Activated naive CD4-positive, alpha-beta T cell treated with anti-CD3 and anti-CD28 coated beads, Interleukin-2, amount 50 U/mL, for 72 hours (primary cell): ENCODE measurements at regions not wholly inside any gene's neighbourhood (a gene's known extent, or its start where the extent isn't known, plus 50 kb on each side); places are given as distances from the start of the nearest gene placed in this dataset.
A peak's percentile ranks its signal among the peaks of the same experiment; 100 is the strongest.
"Not testable (repeated sequence)": the region's sequence is repeated elsewhere in the genome, so short reads cannot be mapped to it uniquely, and the experiment has no call there.

Source experiments
- ATAC-seq, 2 donors: fragments of 150-1000 bp; cut with Tn5 transposase; 2 replicates each; pipeline ENCODE4 v1.10.0; 2021; ENCODE audit warnings: mild to moderate bottlenecking in 2 of 2, moderate library complexity in 2 of 2
- DNase-seq, 2 donors: peaks; one replicate each; pipeline ENCODE4 v3.0.0; 2021 to 2022; ENCODE audit warnings: low spot score in 2 of 2
- H3K27ac Mint-ChIP-seq, 2 donors: one replicate each; pipeline ENCODE4 v1.8.0; 2022; ENCODE audit warnings: mild to moderate bottlenecking in 2 of 2, mixed read lengths in 2 of 2
- H3K36me3 Mint-ChIP-seq, 2 donors: one replicate each; pipeline ENCODE4 v1.8.0; 2022; ENCODE audit warnings: mixed read lengths in 2 of 2
- H3K9me3 Mint-ChIP-seq, 2 donors: one replicate each; pipeline ENCODE4 v1.8.0; 2022; ENCODE audit warnings: mixed read lengths in 2 of 2

GRCh38 chr1:38770516-38771173 is 88.9 kb downstream of the RRAGC start:
- not testable (repeated sequence) for H3K36me3 Mint-ChIP-seq, DNase-seq, H3K27ac Mint-ChIP-seq, ATAC-seq, H3K9me3 Mint-ChIP-seq

DNA sequence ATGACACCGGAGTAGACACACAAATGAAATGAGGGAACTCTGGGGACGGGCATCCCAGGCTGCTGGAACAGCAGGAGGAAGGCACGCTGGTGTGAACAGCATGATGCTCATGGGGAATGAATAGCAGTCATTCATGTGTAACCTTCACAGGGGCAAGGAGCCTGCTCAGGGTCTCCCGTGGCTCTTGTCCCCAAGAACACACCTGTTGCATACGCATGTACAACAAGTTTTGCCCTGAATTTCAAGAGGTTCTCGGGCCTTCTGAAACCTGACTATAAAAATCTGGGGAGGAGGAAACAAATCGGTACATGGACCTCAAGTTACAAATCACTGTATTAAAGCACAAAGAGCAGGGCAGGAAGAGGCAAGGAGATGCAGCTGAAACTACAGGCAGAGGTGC is 93.4 kb downstream of the RRAGC start:
- ATAC-seq (no peak), DNase-seq (no peak)
- no peaks in the 10 kb centered on the region for H3K36me3 Mint-ChIP-seq
- H3K27ac Mint-ChIP-seq, result no peak overlapping the region
- no peaks in the 10 kb centered on the region for H3K9me3 Mint-ChIP-seq

GRCh38 chr1:38763121-38763520 is 96.5 kb downstream of the RRAGC start:
- Mint-ChIP-seq H3K27ac (no peak overlapping the region), H3K36me3 (no peaks in the 10 kb centered on the region), H3K9me3 (no peaks in the 10 kb centered on the region)
- ATAC-seq (no peak), DNase-seq (no peak)

- ATAC-seq, result no peak
These were observed 99.0 kb downstream of the RRAGC start for GRCh38 chr1:38760562-38760961.

GRCh38 chr1:38758820-38759219 is 100.8 kb downstream of the RRAGC start:
- no peak for ATAC-seq
- no peak overlapping the region for H3K27ac Mint-ChIP-seq
- H3K36me3 Mint-ChIP-seq, result no peaks in the 10 kb centered on the region
- no peaks in the 10 kb centered on the region for H3K9me3 Mint-ChIP-seq
- no peak for DNase-seq

More at GRCh38 chr1:38760562-38760961, 99.0 kb downstream of the RRAGC start:
- no peak for DNase-seq
- H3K9me3 Mint-ChIP-seq, result no peaks in the 10 kb centered on the region
- H3K36me3 Mint-ChIP-seq, result no peaks in the 10 kb centered on the region
- H3K27ac Mint-ChIP-seq, result no peak overlapping the region

DNA sequence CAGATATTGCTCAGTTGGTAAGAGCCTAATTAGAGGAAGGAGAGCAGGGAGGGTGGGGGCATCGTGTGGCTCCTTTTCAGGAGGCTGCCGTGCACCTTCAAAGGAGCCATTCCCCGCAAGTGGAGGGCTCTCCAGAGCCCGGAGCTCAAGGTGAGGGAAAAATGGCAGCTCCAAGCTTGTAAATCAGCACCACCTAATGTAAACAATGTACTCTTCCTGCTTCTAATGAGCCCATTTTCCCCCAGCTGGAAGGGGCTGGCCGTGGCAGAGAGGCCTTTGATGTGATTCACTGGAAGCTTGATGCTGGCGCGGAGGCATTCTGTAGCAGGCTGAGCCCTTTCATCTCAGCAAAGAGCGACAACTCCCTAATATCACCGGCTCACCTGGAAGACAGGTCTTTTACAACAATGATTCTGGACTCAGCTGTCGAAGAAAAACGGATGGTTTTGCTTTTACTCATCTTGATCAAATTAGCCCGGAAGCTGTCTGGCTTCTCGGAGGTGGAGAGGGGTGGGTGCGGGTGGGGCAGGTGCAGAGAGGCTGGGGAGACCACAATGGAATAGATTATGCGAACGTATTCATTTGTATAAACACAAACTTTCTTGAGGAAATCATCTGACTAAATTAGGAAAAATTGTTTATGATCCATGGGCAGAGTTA is 112.5 kb downstream of the RRAGC start:
- peaks cover 0 to 7% of the 10 kb centered on the region in 2 donors for H3K36me3 Mint-ChIP-seq
- peak overlapping the region in 1 of 2 donors; percentile 74 for H3K27ac Mint-ChIP-seq
- no peak for ATAC-seq
- H3K9me3 Mint-ChIP-seq, result peaks cover 0 to 9% of the 10 kb centered on the region in 2 donors
- no peak for DNase-seq

GRCh38 chr1:38746402-38746935 is 113.1 kb downstream of the RRAGC start:
- no peak overlapping the region for H3K27ac Mint-ChIP-seq
- H3K36me3 Mint-ChIP-seq, result peaks cover 0 to 7% of the 10 kb centered on the region in 2 donors
- DNase-seq (no peak), ATAC-seq (no peak)
- peaks cover 0 to 9% of the 10 kb centered on the region in 2 donors for H3K9me3 Mint-ChIP-seq

GRCh38 chr1:38745476-38746401 is 113.8 kb downstream of the RRAGC start:
- DNase-seq, result peak in 1 of 2 donors; percentile 10
- peak; percentile 88 to 94 for ATAC-seq
- Mint-ChIP-seq H3K9me3 (peaks cover 0 to 9% of the 10 kb centered on the region in 2 donors), H3K36me3 (peaks cover 0 to 7% of the 10 kb centered on the region in 2 donors), H3K27ac (peak overlapping the region; percentile 11 to 31)

DNA sequence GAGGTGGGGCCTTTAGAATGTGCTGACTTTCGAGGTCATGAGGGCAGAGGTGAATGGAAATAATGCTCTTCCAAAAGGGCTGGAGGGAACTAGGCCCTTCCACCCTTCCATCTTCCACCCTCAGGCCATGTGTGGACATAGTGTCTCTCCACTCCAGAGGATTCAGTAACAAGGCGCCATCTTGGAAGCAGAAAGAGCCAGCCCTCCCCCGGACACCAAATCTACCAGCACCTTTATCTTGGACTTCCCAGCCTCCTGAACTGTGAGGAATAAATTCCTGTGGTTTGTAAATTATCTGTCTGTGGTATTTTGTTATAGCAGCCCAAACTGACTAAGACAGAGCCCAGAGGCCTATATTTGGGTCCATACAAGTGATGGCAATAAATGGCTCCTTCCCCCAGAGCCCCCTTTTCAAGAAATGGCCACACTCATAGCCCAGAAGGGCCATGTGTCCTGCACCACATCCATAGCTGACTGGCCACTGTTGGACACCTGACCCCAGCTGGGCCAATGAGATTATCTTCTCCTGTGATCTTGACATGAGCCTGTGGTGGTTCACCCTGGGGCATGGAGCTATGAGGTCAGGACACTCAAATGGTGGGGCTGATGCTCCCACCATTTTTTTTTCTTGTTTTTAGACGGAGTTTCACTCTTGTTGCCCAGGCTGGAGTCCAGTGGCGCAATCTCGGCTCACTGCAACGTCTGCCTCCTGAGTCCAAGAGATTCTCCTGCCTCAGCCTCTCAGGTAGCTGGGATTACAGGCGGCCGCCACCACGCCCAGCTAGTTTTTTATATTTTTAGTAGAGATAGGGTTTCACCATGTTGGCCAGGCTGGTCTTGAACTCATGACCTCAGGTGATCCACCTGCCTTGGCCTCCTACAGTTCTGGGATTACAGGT is 114.9 kb downstream of the RRAGC start:
- Mint-ChIP-seq H3K36me3 (peaks cover 0 to 7% of the 10 kb centered on the region in 2 donors), H3K27ac (no peak overlapping the region), H3K9me3 (peaks cover 0 to 9% of the 10 kb centered on the region in 2 donors)
- ATAC-seq (no peak), DNase-seq (no peak)

DNA sequence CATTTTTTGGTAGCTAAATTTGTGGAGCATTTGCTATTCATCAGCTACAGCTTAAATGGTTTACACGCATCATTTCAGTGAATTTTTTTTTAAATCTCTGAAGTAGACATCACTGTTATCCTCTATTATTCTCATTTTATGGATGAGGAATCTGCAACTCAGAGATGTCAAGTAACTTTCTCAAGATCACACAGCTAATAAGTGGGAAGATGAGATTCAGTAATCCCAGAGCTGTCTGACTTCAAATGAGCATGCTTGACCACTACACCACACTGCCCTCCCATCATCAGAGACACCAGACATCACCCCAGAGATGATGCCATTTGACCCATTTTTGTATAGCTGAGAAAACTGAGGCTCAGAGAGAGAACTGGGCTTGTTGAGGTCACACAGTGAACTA is 116.4 kb downstream of the RRAGC start:
- ATAC-seq, result no peak
- DNase-seq, result no peak
- H3K9me3 Mint-ChIP-seq, result no peaks in the 10 kb centered on the region
- H3K27ac Mint-ChIP-seq, result no peak overlapping the region
- no peaks in the 10 kb centered on the region for H3K36me3 Mint-ChIP-seq

DNA sequence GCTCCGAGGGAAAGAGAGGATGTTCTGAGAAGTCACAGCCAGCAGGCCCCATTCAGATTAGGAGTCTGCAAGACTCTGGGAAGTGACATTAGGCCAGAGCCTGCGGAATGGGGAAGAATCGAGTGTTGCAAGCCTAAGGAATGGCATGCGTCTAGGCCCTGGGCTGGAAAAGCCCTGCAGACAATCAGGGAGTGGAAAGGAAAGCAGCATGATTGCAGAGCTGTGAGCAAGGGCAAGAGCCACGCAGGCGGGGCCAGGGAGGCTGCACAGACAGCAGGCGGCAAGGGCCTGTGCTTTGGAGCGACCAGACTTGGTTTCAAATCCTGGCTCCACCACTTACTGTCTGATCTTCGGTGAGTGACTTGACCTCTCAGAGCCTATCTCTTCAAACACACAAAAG is 118.2 kb downstream of the RRAGC start:
- ATAC-seq (no peak), DNase-seq (no peak)
- Mint-ChIP-seq H3K27ac (no peak overlapping the region), H3K9me3 (no peaks in the 10 kb centered on the region), H3K36me3 (no peaks in the 10 kb centered on the region)

- H3K27ac Mint-ChIP-seq, result no peak overlapping the region
- H3K36me3 Mint-ChIP-seq, result no peaks in the 10 kb centered on the region
- no peaks in the 10 kb centered on the region for H3K9me3 Mint-ChIP-seq
- DNase-seq, result no peak
- ATAC-seq, result no peak
These were observed 119.1 kb downstream of the RRAGC start for GRCh38 chr1:38740487-38740886.

- Mint-ChIP-seq H3K9me3 (no peaks in the 10 kb centered on the region), H3K36me3 (no peaks in the 10 kb centered on the region), H3K27ac (no peak overlapping the region)
- DNase-seq, result no peak
- no peak for ATAC-seq
These were observed 121.4 kb downstream of the RRAGC start for GRCh38 chr1:38738207-38738606.

- Mint-ChIP-seq H3K9me3 (no peaks in the 10 kb centered on the region), H3K36me3 (no peaks in the 10 kb centered on the region), H3K27ac (no peak overlapping the region)
- DNase-seq (no peak), ATAC-seq (no peak)
These were observed 123.2 kb downstream of the RRAGC start for GRCh38 chr1:38736399-38736798.

GRCh38 chr1:38735651-38736161 is 123.9 kb downstream of the RRAGC start:
- no peaks in the 10 kb centered on the region for H3K9me3 Mint-ChIP-seq
- no peak for ATAC-seq
- H3K27ac Mint-ChIP-seq, result no peak overlapping the region
- DNase-seq, result no peak
- H3K36me3 Mint-ChIP-seq, result no peaks in the 10 kb centered on the region

GRCh38 chr1:38733761-38734160 is 125.8 kb downstream of the RRAGC start:
- H3K9me3 Mint-ChIP-seq, result no peaks in the 10 kb centered on the region
- no peaks in the 10 kb centered on the region for H3K36me3 Mint-ChIP-seq
- no peak overlapping the region for H3K27ac Mint-ChIP-seq
- DNase-seq (no peak), ATAC-seq (no peak)
